GM23338 (cell line): ENCODE measurements at regions not wholly inside any gene's neighbourhood (a gene's known extent, or its start where the extent isn't known, plus 50 kb on each side); places are given as distances from the start of the nearest gene placed in this dataset.

Experiments
- ATAC-seq: fragments of 200-7000 bp; cut with Tn5 transposase; 3 replicates; pipeline ENCODE4 v1.9.1; 2020
- DNase-seq: peaks from one replicate; pipeline ENCODE4 v3.0.0-alpha.2; 2015; ENCODE audit warnings: low spot score
- H2AFZ ChIP-seq: fragments of 200-600 bp; sonication (generic); 2 replicates; pipeline ENCODE4 v1.8.0; 2016; ENCODE audit warnings: antibody characterized with exemption, mild to moderate bottlenecking, moderate library complexity
- H3F3A ChIP-seq: fragments of 200-600 bp; sonication (generic); replicated peaks from 2 replicates; pipeline ENCODE4 v1.8.0; 2017; ENCODE audit warnings: antibody characterized with exemption, mixed run types, low read depth
- H3K27ac ChIP-seq: fragments of 200-600 bp; sonication (generic); 2 replicates; pipeline ENCODE4 v1.6.1; 2016; ENCODE audit warnings: low read depth
- H3K27me3 ChIP-seq: fragments of 200-600 bp; sonication (generic); 2 replicates; pipeline ENCODE4 v1.8.0; 2016; ENCODE audit warnings: mild to moderate bottlenecking, mixed run types, moderate library complexity; ENCODE audit not compliant: insufficient read depth
- H3K36me3 ChIP-seq: fragments of 200-600 bp; sonication (generic); 2 replicates; pipeline ENCODE4 v1.8.0; 2016; ENCODE audit warnings: mild to moderate bottlenecking; ENCODE audit not compliant: insufficient read depth
- H3K4me1 ChIP-seq: fragments of 200-600 bp; sonication (generic); 2 replicates; pipeline ENCODE4 v1.8.0; 2016; ENCODE audit warnings: mild to moderate bottlenecking, moderate library complexity; ENCODE audit not compliant: insufficient read depth
- H3K4me2 ChIP-seq: fragments of 200-600 bp; sonication (generic); 2 replicates; pipeline ENCODE4 v1.7.1; 2017; ENCODE audit warnings: mixed run types
- H3K4me3 ChIP-seq: fragments of 200-600 bp; sonication (generic); 2 replicates; pipeline ENCODE4 v1.6.1; 2016; ENCODE audit warnings: mixed run types
- H3K79me2 ChIP-seq: fragments of 200-600 bp; sonication (generic); replicated peaks from 2 replicates; pipeline ENCODE4 v1.8.0; 2017; ENCODE audit warnings: mild to moderate bottlenecking; ENCODE audit not compliant: insufficient read depth
- H3K9me2 ChIP-seq: fragments of 200-600 bp; sonication (generic); 2 replicates; pipeline ENCODE4 v1.8.0; 2017; ENCODE audit not compliant: insufficient read depth
- H4K20me1 ChIP-seq: fragments of 200-600 bp; sonication (generic); replicated peaks from 2 replicates; pipeline ENCODE4 v1.8.0; 2017; ENCODE audit warnings: mild to moderate bottlenecking; ENCODE audit not compliant: insufficient read depth
- H3K27ac Mint-ChIP-seq: 2 replicates; pipeline ENCODE4 v1.8.0; 2020; ENCODE audit warnings: inconsistent platforms, mild to moderate bottlenecking, moderate library complexity, mixed read lengths
- H3K27me3 Mint-ChIP-seq: 3 replicates; pipeline ENCODE4 v1.8.0; 2022; ENCODE audit warnings: low read depth, mild to moderate bottlenecking, moderate library complexity, mixed read lengths, inconsistent platforms; ENCODE audit not compliant: insufficient read depth, poor library complexity
- H3K36me3 Mint-ChIP-seq: 3 replicates; pipeline ENCODE4 v1.8.0; 2021; ENCODE audit warnings: low read depth, mild to moderate bottlenecking, inconsistent platforms, moderate library complexity, mixed read lengths
- H3K4me1 Mint-ChIP-seq: 3 replicates; pipeline ENCODE4 v1.8.0; 2020; ENCODE audit warnings: mild to moderate bottlenecking, inconsistent platforms, mixed read lengths
- H3K4me3 Mint-ChIP-seq: 3 replicates; pipeline ENCODE4 v1.8.0; 2021; ENCODE audit warnings: moderate library complexity, mild to moderate bottlenecking, inconsistent platforms, mixed read lengths
- H3K9me3 Mint-ChIP-seq: 3 replicates; pipeline ENCODE4 v1.8.0; 2020; ENCODE audit warnings: moderate library complexity, mild to moderate bottlenecking, inconsistent platforms, mixed read lengths
- CREB1 ChIP-seq: fragments of 250-450 bp; sonication (Bioruptor Pico); IDR thresholded peaks from 2 replicates; pipeline ENCODE4 v1.5.0; 2020; ENCODE audit warnings: low read depth, mild to moderate bottlenecking, moderate library complexity
- EZH2 ChIP-seq: fragments of 200-600 bp; sonication (generic); IDR thresholded peaks from one replicate; pipeline ENCODE4 v1.8.0; 2017; ENCODE audit warnings: antibody characterized with exemption, mild to moderate bottlenecking, low read depth; ENCODE audit not compliant: unreplicated experiment
- EZH2phosphoT487 ChIP-seq: fragments of 200-600 bp; sonication (generic); IDR thresholded peaks from one replicate; pipeline ENCODE4 v1.8.1; 2018; ENCODE audit warnings: antibody characterized with exemption; ENCODE audit not compliant: unreplicated experiment
- JUNB ChIP-seq: IDR thresholded peaks from one replicate; pipeline ENCODE4 v1.6.1; 2016; ENCODE audit warnings: antibody characterized with exemption; ENCODE audit not compliant: unreplicated experiment
- NANOG ChIP-seq: IDR thresholded peaks from 2 replicates; pipeline ENCODE4 v1.6.1; 2016; ENCODE audit warnings: antibody characterized with exemption, borderline replicate concordance
- POLR2AphosphoS5 ChIP-seq: IDR thresholded peaks from 2 replicates; pipeline ENCODE4 v1.6.1; 2016; ENCODE audit warnings: antibody characterized with exemption, low read depth
- STAT1 ChIP-seq: IDR thresholded peaks from one replicate; pipeline ENCODE4 v1.6.1; 2016; ENCODE audit warnings: antibody characterized with exemption; ENCODE audit not compliant: unreplicated experiment
- ZNF114 ChIP-seq: fragments of 250-450 bp; sonication (Bioruptor Pico); IDR thresholded peaks from 2 replicates; pipeline ENCODE4 v1.5.0; 2020; ENCODE audit warnings: mild to moderate bottlenecking, moderate library complexity
- ZNF331 ChIP-seq: fragments of 250-450 bp; sonication (Bioruptor Pico); IDR thresholded peaks from 2 replicates; pipeline ENCODE4 v1.5.0; 2020; ENCODE audit warnings: low read depth, mild to moderate bottlenecking, moderate library complexity
- TF ChIP-seq, protein P1 (sequence below): IDR thresholded peaks from 2 replicates; pipeline ENCODE4 v1.6.1; 2016; ENCODE audit warnings: antibody characterized with exemption
- TF ChIP-seq, protein P2 (sequence below), 2 experiments: fragments of 200-600 bp in 1 of 2; sonication (generic) in 1 of 2; conservative IDR thresholded peaks; 2 replicates each; pipeline versions ENCODE4 v1.5.1 to v1.6.1; 2016 to 2017; ENCODE audit warnings: antibody characterized with exemption in 2 of 2, low read depth in 2 of 2, mild to moderate bottlenecking in 2 of 2, moderate library complexity in 1 of 2
- TF ChIP-seq, protein P3 (sequence below): IDR thresholded peaks from one replicate; pipeline ENCODE4 v1.6.1; 2018; ENCODE audit warnings: antibody characterized with exemption; ENCODE audit not compliant: unreplicated experiment

DNA sequence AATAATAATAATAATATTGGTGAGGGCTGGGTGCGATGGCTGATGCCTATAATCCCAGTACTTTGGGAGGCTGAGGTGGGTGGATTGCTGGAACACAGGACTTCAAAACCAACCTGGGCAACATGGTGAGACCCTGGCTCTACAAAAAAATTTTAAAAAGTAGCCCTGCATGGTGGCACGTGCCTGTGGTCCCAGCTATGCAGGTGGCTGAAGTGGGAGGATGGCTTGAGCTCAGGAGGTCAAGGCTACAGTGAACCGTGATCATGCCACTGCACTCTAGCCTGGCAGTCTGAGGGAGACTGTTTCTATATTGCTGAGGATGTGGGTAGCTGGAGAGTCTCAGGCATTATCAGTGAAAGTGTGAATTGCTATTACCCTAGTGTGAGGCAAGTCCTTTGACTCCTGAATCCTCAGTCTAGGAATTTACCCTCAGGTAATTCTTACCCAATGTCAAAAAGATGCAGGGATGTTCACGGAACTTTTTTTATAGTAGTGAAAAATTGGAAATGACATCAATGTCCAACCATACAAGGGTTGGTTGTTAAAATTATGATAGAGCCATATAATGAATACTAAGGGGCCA is 61.8 kb upstream of the RPL11 start:
- Mint-ChIP-seq H3K36me3 (no peaks in the 10 kb centered on the region), H3K9me3 (no peaks in the 10 kb centered on the region)

More for the DNA sequence above, 61.8 kb upstream of the RPL11 start:
- Mint-ChIP-seq H3K27ac (no peak overlapping the region), H3K27me3 (peaks cover 15% of the 10 kb centered on the region), H3K4me3 (no peak overlapping the region), H3K4me1 (peaks cover 18% of the 10 kb centered on the region)
- Histone ChIP-seq H3K9me2 (no peaks in the 10 kb centered on the region), H3K4me1 (peaks cover 7% of the 10 kb centered on the region; the same call in 1 of the 2 replicates), H3K4me2 (no peak overlapping the region), H3K4me3 (no peak overlapping the region), H3K27ac (no peak overlapping the region), H3F3A (no peaks in the 10 kb centered on the region), H3K79me2 (no peaks in the 10 kb centered on the region), H3K27me3 (no peaks in the 10 kb centered on the region), H4K20me1 (no peaks in the 10 kb centered on the region), H2AFZ (no peak overlapping the region), H3K36me3 (no peaks in the 10 kb centered on the region)
- no peak for ATAC-seq
- TF ChIP-seq, protein P1, sequence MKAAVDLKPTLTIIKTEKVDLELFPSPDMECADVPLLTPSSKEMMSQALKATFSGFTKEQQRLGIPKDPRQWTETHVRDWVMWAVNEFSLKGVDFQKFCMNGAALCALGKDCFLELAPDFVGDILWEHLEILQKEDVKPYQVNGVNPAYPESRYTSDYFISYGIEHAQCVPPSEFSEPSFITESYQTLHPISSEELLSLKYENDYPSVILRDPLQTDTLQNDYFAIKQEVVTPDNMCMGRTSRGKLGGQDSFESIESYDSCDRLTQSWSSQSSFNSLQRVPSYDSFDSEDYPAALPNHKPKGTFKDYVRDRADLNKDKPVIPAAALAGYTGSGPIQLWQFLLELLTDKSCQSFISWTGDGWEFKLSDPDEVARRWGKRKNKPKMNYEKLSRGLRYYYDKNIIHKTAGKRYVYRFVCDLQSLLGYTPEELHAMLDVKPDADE, result no peak
- no peak for TF ChIP-seq CREB1 (CRISPR knock-in tag)
- no peak for TF ChIP-seq JUNB
- TF ChIP-seq EZH2phosphoT487, result no peak
- TF ChIP-seq ZNF331 (CRISPR knock-in tag), result no peak
- TF ChIP-seq ZNF114 (CRISPR knock-in tag), result no peak
- TF ChIP-seq STAT1, result no peak
- no peak for TF ChIP-seq EZH2
- TF ChIP-seq POLR2AphosphoS5, result no peak
- no peak for TF ChIP-seq NANOG
- TF ChIP-seq, protein P2, sequence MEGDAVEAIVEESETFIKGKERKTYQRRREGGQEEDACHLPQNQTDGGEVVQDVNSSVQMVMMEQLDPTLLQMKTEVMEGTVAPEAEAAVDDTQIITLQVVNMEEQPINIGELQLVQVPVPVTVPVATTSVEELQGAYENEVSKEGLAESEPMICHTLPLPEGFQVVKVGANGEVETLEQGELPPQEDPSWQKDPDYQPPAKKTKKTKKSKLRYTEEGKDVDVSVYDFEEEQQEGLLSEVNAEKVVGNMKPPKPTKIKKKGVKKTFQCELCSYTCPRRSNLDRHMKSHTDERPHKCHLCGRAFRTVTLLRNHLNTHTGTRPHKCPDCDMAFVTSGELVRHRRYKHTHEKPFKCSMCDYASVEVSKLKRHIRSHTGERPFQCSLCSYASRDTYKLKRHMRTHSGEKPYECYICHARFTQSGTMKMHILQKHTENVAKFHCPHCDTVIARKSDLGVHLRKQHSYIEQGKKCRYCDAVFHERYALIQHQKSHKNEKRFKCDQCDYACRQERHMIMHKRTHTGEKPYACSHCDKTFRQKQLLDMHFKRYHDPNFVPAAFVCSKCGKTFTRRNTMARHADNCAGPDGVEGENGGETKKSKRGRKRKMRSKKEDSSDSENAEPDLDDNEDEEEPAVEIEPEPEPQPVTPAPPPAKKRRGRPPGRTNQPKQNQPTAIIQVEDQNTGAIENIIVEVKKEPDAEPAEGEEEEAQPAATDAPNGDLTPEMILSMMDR (conservative IDR thresholded peaks at IDR 0.05; ENCODE audit: low read depth in 2 of 2), result no peak
- TF ChIP-seq, protein P3, sequence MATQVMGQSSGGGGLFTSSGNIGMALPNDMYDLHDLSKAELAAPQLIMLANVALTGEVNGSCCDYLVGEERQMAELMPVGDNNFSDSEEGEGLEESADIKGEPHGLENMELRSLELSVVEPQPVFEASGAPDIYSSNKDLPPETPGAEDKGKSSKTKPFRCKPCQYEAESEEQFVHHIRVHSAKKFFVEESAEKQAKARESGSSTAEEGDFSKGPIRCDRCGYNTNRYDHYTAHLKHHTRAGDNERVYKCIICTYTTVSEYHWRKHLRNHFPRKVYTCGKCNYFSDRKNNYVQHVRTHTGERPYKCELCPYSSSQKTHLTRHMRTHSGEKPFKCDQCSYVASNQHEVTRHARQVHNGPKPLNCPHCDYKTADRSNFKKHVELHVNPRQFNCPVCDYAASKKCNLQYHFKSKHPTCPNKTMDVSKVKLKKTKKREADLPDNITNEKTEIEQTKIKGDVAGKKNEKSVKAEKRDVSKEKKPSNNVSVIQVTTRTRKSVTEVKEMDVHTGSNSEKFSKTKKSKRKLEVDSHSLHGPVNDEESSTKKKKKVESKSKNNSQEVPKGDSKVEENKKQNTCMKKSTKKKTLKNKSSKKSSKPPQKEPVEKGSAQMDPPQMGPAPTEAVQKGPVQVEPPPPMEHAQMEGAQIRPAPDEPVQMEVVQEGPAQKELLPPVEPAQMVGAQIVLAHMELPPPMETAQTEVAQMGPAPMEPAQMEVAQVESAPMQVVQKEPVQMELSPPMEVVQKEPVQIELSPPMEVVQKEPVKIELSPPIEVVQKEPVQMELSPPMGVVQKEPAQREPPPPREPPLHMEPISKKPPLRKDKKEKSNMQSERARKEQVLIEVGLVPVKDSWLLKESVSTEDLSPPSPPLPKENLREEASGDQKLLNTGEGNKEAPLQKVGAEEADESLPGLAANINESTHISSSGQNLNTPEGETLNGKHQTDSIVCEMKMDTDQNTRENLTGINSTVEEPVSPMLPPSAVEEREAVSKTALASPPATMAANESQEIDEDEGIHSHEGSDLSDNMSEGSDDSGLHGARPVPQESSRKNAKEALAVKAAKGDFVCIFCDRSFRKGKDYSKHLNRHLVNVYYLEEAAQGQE, result no peak
- no peak for DNase-seq
